ENCODE measurements at regions not wholly inside any gene's neighbourhood (a gene's known extent, or its start where the extent isn't known, plus 50 kb on each side); places are given as distances from the start of the nearest gene placed in this dataset.

- H3K27me3 ChIP-seq (ENCODE audit: control insufficient read depth in 3 of 3, insufficient read depth in 3 of 3, low read depth in 1 of 3, low read length in 3 of 3) = peaks cover 0 to 3% (median 0%) of the 10 kb centered on the region in 3 experiments
- H2BK120ac ChIP-seq (ENCODE audit: low read depth, low read length) = no peak overlapping the region
- H3K4me1 ChIP-seq (ENCODE audit: control insufficient read depth in 2 of 2, insufficient read depth in 1 of 2, low read depth in 1 of 2, low read length in 2 of 2) = peaks cover 1 to 3% of the 10 kb centered on the region in 2 donors
- no peak overlapping the region for H2AFZ ChIP-seq (ENCODE audit: low read length)
- no peak overlapping the region for H4K8ac ChIP-seq (ENCODE audit: low read depth, low read length)
- H3K23ac ChIP-seq (ENCODE audit: low read depth, low read length, poor library complexity) = no peak overlapping the region
- WGBS, 2 donors (ENCODE audit: extremely low coverage in 2 of 2, insufficient read length in 2 of 2, insufficient replicate concordance in 1 of 2) = no CpG with 5 or more reads among the region's 2 CpGs
- no peak overlapping the region for H3K4me3 ChIP-seq (ENCODE audit: low read length in 2 of 2)
- H2BK5ac ChIP-seq (ENCODE audit: low read length) = no peak overlapping the region
- no peaks in the 10 kb centered on the region for H3K36me3 ChIP-seq (replicated peaks in 1 of 2; ENCODE audit: control insufficient read depth in 2 of 2, insufficient read depth in 2 of 2, low read length in 2 of 2)
- H4K91ac ChIP-seq (ENCODE audit: low read depth, low read length, poor library complexity) = no peak overlapping the region
- no peak overlapping the region for H2AK5ac ChIP-seq (ENCODE audit: low read depth, low read length)
- H3K18ac ChIP-seq (ENCODE audit: low read length) = no peak overlapping the region
- H2BK15ac ChIP-seq (ENCODE audit: low read length) = no peak overlapping the region
- H2BK12ac ChIP-seq (ENCODE audit: low read length) = no peak overlapping the region
- H3K9me3 ChIP-seq (replicated peaks in 1 of 2; ENCODE audit: control insufficient read depth in 2 of 2, insufficient read depth in 1 of 2, low read depth in 1 of 2, low read length in 2 of 2) = no peaks in the 10 kb centered on the region
- no peak overlapping the region for H3K27ac ChIP-seq (replicated peaks; ENCODE audit: low read length)
- DNase-seq (ENCODE audit: low spot score) = no peak
- H3K4ac ChIP-seq (ENCODE audit: low read length) = no peak overlapping the region
- no peak overlapping the region for H3K4me2 ChIP-seq (ENCODE audit: insufficient read depth, low read length, poor library complexity, severe bottlenecking)
- H3K14ac ChIP-seq (ENCODE audit: low read length) = no peak overlapping the region
- H3K9ac ChIP-seq (ENCODE audit: low read depth, low read length, poor library complexity) = no peak overlapping the region
- no peaks in the 10 kb centered on the region for H3K79me1 ChIP-seq (ENCODE audit: low read depth, low read length)
Measured at GRCh38 chr1:55280731-55281130, 65.6 kb upstream of the USP24 start.

GRCh38 chr1:55279627-55280026, 64.5 kb upstream of the USP24 start:
- Histone ChIP-seq H3K9me3 (replicated peaks in 1 of 2; ENCODE audit: control insufficient read depth in 2 of 2, insufficient read depth in 1 of 2, low read depth in 1 of 2, low read length in 2 of 2) (no peaks in the 10 kb centered on the region), H3K27ac (replicated peaks; ENCODE audit: low read length) (no peak overlapping the region), H2BK120ac (ENCODE audit: low read depth, low read length) (no peak overlapping the region), H2BK15ac (ENCODE audit: low read length) (no peak overlapping the region), H2BK5ac (ENCODE audit: low read length) (no peak overlapping the region), H3K14ac (ENCODE audit: low read length) (no peak overlapping the region), H2AK5ac (ENCODE audit: low read depth, low read length) (no peak overlapping the region), H3K36me3 (replicated peaks in 1 of 2; ENCODE audit: control insufficient read depth in 2 of 2, insufficient read depth in 2 of 2, low read length in 2 of 2) (no peaks in the 10 kb centered on the region), H3K4me2 (ENCODE audit: insufficient read depth, low read length, poor library complexity, severe bottlenecking) (no peak overlapping the region), H3K79me1 (ENCODE audit: low read depth, low read length) (no peaks in the 10 kb centered on the region), H3K27me3 (ENCODE audit: control insufficient read depth in 3 of 3, insufficient read depth in 3 of 3, low read depth in 1 of 3, low read length in 3 of 3) (peaks cover 0 to 3% (median 0%) of the 10 kb centered on the region in 3 experiments), H3K23ac (ENCODE audit: low read depth, low read length, poor library complexity) (no peak overlapping the region), H3K4me1 (ENCODE audit: control insufficient read depth in 2 of 2, insufficient read depth in 1 of 2, low read depth in 1 of 2, low read length in 2 of 2) (peaks cover 3 to 6% of the 10 kb centered on the region in 2 donors), H3K4ac (ENCODE audit: low read length) (no peak overlapping the region), H3K9ac (ENCODE audit: low read depth, low read length, poor library complexity) (no peak overlapping the region), H3K18ac (ENCODE audit: low read length) (no peak overlapping the region), H4K8ac (ENCODE audit: low read depth, low read length) (no peak overlapping the region), H2AFZ (ENCODE audit: low read length) (no peak overlapping the region), H3K4me3 (ENCODE audit: low read length in 2 of 2) (no peak overlapping the region), H2BK12ac (ENCODE audit: low read length) (no peak overlapping the region), H4K91ac (ENCODE audit: low read depth, low read length, poor library complexity) (no peak overlapping the region)
- no peak for DNase-seq (ENCODE audit: low spot score)
- no CpG with 5 or more reads among the region's 3 CpGs for WGBS, 2 donors (ENCODE audit: extremely low coverage in 2 of 2, insufficient read length in 2 of 2, insufficient replicate concordance in 1 of 2)

- Histone ChIP-seq H3K79me1 (ENCODE audit: low read depth, low read length) (no peaks in the 10 kb centered on the region), H3K27me3 (ENCODE audit: control insufficient read depth in 3 of 3, insufficient read depth in 3 of 3, low read depth in 1 of 3, low read length in 3 of 3) (peaks cover 0 to 3% (median 0%) of the 10 kb centered on the region in 3 experiments), H2AK5ac (ENCODE audit: low read depth, low read length) (no peak overlapping the region), H3K18ac (ENCODE audit: low read length) (no peak overlapping the region), H2BK15ac (ENCODE audit: low read length) (no peak overlapping the region), H3K9ac (ENCODE audit: low read depth, low read length, poor library complexity) (no peak overlapping the region), H3K14ac (ENCODE audit: low read length) (no peak overlapping the region), H2BK12ac (ENCODE audit: low read length) (no peak overlapping the region), H4K8ac (ENCODE audit: low read depth, low read length) (no peak overlapping the region), H3K4me3 (ENCODE audit: low read length in 2 of 2) (no peak overlapping the region), H2AFZ (ENCODE audit: low read length) (no peak overlapping the region), H3K36me3 (replicated peaks in 1 of 2; ENCODE audit: control insufficient read depth in 2 of 2, insufficient read depth in 2 of 2, low read length in 2 of 2) (no peaks in the 10 kb centered on the region), H3K4ac (ENCODE audit: low read length) (no peak overlapping the region), H3K9me3 (replicated peaks in 1 of 2; ENCODE audit: control insufficient read depth in 2 of 2, insufficient read depth in 1 of 2, low read depth in 1 of 2, low read length in 2 of 2) (no peaks in the 10 kb centered on the region), H3K4me2 (ENCODE audit: insufficient read depth, low read length, poor library complexity, severe bottlenecking) (no peak overlapping the region), H4K91ac (ENCODE audit: low read depth, low read length, poor library complexity) (no peak overlapping the region), H2BK5ac (ENCODE audit: low read length) (no peak overlapping the region), H3K4me1 (ENCODE audit: control insufficient read depth in 2 of 2, insufficient read depth in 1 of 2, low read depth in 1 of 2, low read length in 2 of 2) (peaks cover 3 to 6% of the 10 kb centered on the region in 2 donors), H3K23ac (ENCODE audit: low read depth, low read length, poor library complexity) (no peak overlapping the region), H2BK120ac (ENCODE audit: low read depth, low read length) (no peak overlapping the region), H3K27ac (replicated peaks; ENCODE audit: low read length) (no peak overlapping the region)
- DNase-seq (ENCODE audit: low spot score) = no peak
- WGBS, 2 donors (ENCODE audit: extremely low coverage in 2 of 2, insufficient read length in 2 of 2, insufficient replicate concordance in 1 of 2) = no CpG with 5 or more reads among the region's 2 CpGs
Measured at GRCh38 chr1:55278378-55278777, 63.2 kb upstream of the USP24 start.

- Histone ChIP-seq H3K36me3 (replicated peaks in 1 of 2; ENCODE audit: control insufficient read depth in 2 of 2, insufficient read depth in 2 of 2, low read length in 2 of 2) (no peaks in the 10 kb centered on the region), H4K91ac (ENCODE audit: low read depth, low read length, poor library complexity) (no peak overlapping the region), H3K23ac (ENCODE audit: low read depth, low read length, poor library complexity) (no peak overlapping the region), H3K4ac (ENCODE audit: low read length) (no peak overlapping the region), H2BK5ac (ENCODE audit: low read length) (no peak overlapping the region), H4K8ac (ENCODE audit: low read depth, low read length) (no peak overlapping the region), H2AK5ac (ENCODE audit: low read depth, low read length) (no peak overlapping the region), H2BK15ac (ENCODE audit: low read length) (no peak overlapping the region), H3K4me3 (ENCODE audit: low read length in 2 of 2) (no peak overlapping the region), H3K9ac (ENCODE audit: low read depth, low read length, poor library complexity) (no peak overlapping the region), H2BK120ac (ENCODE audit: low read depth, low read length) (no peak overlapping the region), H3K14ac (ENCODE audit: low read length) (no peak overlapping the region), H2AFZ (ENCODE audit: low read length) (peak overlapping the region; percentile 57), H3K9me3 (replicated peaks in 1 of 2; ENCODE audit: control insufficient read depth in 2 of 2, insufficient read depth in 1 of 2, low read depth in 1 of 2, low read length in 2 of 2) (no peaks in the 10 kb centered on the region), H3K4me2 (ENCODE audit: insufficient read depth, low read length, poor library complexity, severe bottlenecking) (no peak overlapping the region), H3K27ac (replicated peaks; ENCODE audit: low read length) (no peak overlapping the region), H3K4me1 (ENCODE audit: control insufficient read depth in 2 of 2, insufficient read depth in 1 of 2, low read depth in 1 of 2, low read length in 2 of 2) (peaks cover 3 to 6% of the 10 kb centered on the region in 2 donors), H2BK12ac (ENCODE audit: low read length) (no peak overlapping the region), H3K18ac (ENCODE audit: low read length) (no peak overlapping the region), H3K79me1 (ENCODE audit: low read depth, low read length) (no peaks in the 10 kb centered on the region), H3K27me3 (ENCODE audit: control insufficient read depth in 3 of 3, insufficient read depth in 3 of 3, low read depth in 1 of 3, low read length in 3 of 3) (peaks cover 0 to 7% (median 0%) of the 10 kb centered on the region in 3 experiments)
- peak; percentile 72 for DNase-seq (ENCODE audit: low spot score)
- WGBS, 2 donors (ENCODE audit: extremely low coverage in 2 of 2, insufficient read length in 2 of 2, insufficient replicate concordance in 1 of 2) = no CpG with 5 or more reads among the region's 15 CpGs
Measured at GRCh38 chr1:55277377-55278130, 62.4 kb upstream of the USP24 start.

All from neuronal stem cell (in vitro differentiated cells).